ENCODE measurements at regions not wholly inside any gene's neighbourhood (a gene's known extent, or its start where the extent isn't known, plus 50 kb on each side); places are given as distances from the start of the nearest gene placed in this dataset.

GRCh38 chr12:87259391-87259790 lies 769.8 kb downstream of the C12orf50 start:
- TF ChIP-seq CTCF (IDR thresholded peaks at IDR 0.05; ENCODE audit: control insufficient read depth, extremely low read depth, insufficient read depth) = no peak
- H3K4me3 ChIP-seq (ENCODE audit: low read depth, low read length) = no peak overlapping the region
- no peak for DNase-seq (ENCODE audit: low read depth)

GRCh38 chr12:87254381-87255030 lies 774.7 kb downstream of the C12orf50 start:
- H3K4me3 ChIP-seq (ENCODE audit: low read depth, low read length) = no peak overlapping the region
- no peak for TF ChIP-seq CTCF (IDR thresholded peaks at IDR 0.05; ENCODE audit: control insufficient read depth, extremely low read depth, insufficient read depth)
- no peak for DNase-seq (ENCODE audit: low read depth)

GRCh38 chr12:87253157-87253556 lies 776.0 kb downstream of the C12orf50 start:
- no peak for DNase-seq (ENCODE audit: low read depth)
- H3K4me3 ChIP-seq (ENCODE audit: low read depth, low read length) = no peak overlapping the region
- no peak for TF ChIP-seq CTCF (IDR thresholded peaks at IDR 0.05; ENCODE audit: control insufficient read depth, extremely low read depth, insufficient read depth)

- DNase-seq (ENCODE audit: low read depth) = no peak
- no peak for TF ChIP-seq CTCF (IDR thresholded peaks at IDR 0.05; ENCODE audit: control insufficient read depth, extremely low read depth, insufficient read depth)
Observed at GRCh38 chr12:87246726-87247125, 782.5 kb downstream of the C12orf50 start.

GRCh38 chr12:87238466-87238865 lies 790.7 kb downstream of the C12orf50 start:
- no peak for TF ChIP-seq CTCF (IDR thresholded peaks at IDR 0.05; ENCODE audit: control insufficient read depth, extremely low read depth, insufficient read depth)
- no peak for DNase-seq (ENCODE audit: low read depth)
- no peak overlapping the region for H3K4me3 ChIP-seq (ENCODE audit: low read depth, low read length)

More at GRCh38 chr12:87246726-87247125, 782.5 kb downstream of the C12orf50 start:
- no peak overlapping the region for H3K4me3 ChIP-seq (ENCODE audit: low read depth, low read length)

- no peak for DNase-seq (ENCODE audit: low read depth)
- no peak for TF ChIP-seq CTCF (IDR thresholded peaks at IDR 0.05; ENCODE audit: control insufficient read depth, extremely low read depth, insufficient read depth)
- no peak overlapping the region for H3K4me3 ChIP-seq (ENCODE audit: low read depth, low read length)
Observed at GRCh38 chr12:87234898-87235297, 794.3 kb downstream of the C12orf50 start.

GRCh38 chr12:87233671-87234070 lies 795.5 kb downstream of the C12orf50 start:
- TF ChIP-seq CTCF (IDR thresholded peaks at IDR 0.05; ENCODE audit: control insufficient read depth, extremely low read depth, insufficient read depth) = no peak
- H3K4me3 ChIP-seq (ENCODE audit: low read depth, low read length) = no peak overlapping the region
- no peak for DNase-seq (ENCODE audit: low read depth)
